ENCODE measurements at regions not wholly inside any gene's neighbourhood (a gene's known extent, or its start where the extent isn't known, plus 50 kb on each side); places are given as distances from the start of the nearest gene placed in this dataset.

- Histone ChIP-seq H4K8ac (ENCODE audit: low read depth, low read length) (no peak overlapping the region), H2BK120ac (ENCODE audit: insufficient read depth, low read length, poor library complexity) (no peak overlapping the region), H2AK5ac (ENCODE audit: low read length) (no peak overlapping the region), H3K79me1 (ENCODE audit: low read length) (no peaks in the 10 kb centered on the region), H3K4me1 (ENCODE audit: control insufficient read depth in 1 of 2, insufficient read depth in 2 of 2, low read length in 2 of 2) (peaks cover 2 to 4% of the 10 kb centered on the region in 2 experiments), H3K27ac (ENCODE audit: low read depth, low read length) (no peak overlapping the region), H3K4me2 (ENCODE audit: low read length) (no peak overlapping the region), H2AFZ (ENCODE audit: insufficient read depth, low read length, poor library complexity) (no peak overlapping the region), H4K12ac (ENCODE audit: low read depth, low read length) (no peak overlapping the region), H3K36me3 (ENCODE audit: control insufficient read depth in 1 of 2, insufficient read depth in 2 of 2, low read length in 2 of 2) (no peaks in the 10 kb centered on the region), H3K23ac (ENCODE audit: low read length) (no peak overlapping the region), H3K9ac (ENCODE audit: low read length) (no peak overlapping the region), H3K4me3 (ENCODE audit: low read depth, low read length) (no peak overlapping the region), H3K14ac (ENCODE audit: low read length) (no peak overlapping the region), H2BK5ac (ENCODE audit: low read depth, low read length, poor library complexity) (no peak overlapping the region), H3K79me2 (ENCODE audit: control insufficient read depth, insufficient read depth, low read length, poor library complexity) (no peaks in the 10 kb centered on the region), H3K18ac (ENCODE audit: low read length) (no peak overlapping the region), H4K91ac (ENCODE audit: low read depth, low read length) (no peak overlapping the region), H3K4ac (ENCODE audit: low read depth, low read length) (no peak overlapping the region), H2BK12ac (ENCODE audit: low read length) (no peak overlapping the region), H3K9me3 (ENCODE audit: insufficient read depth, low read depth, low read length) (no peaks in the 10 kb centered on the region), H3K27me3 (ENCODE audit: insufficient read depth, low read length) (no peaks in the 10 kb centered on the region)
- peak in 1 of 2 donors; percentile 6 for DNase-seq
- no CpG with 5 or more reads among the region's 8 CpGs for WGBS (ENCODE audit: extremely low coverage, insufficient coverage, insufficient read length)
These were observed 132.5 kb downstream of the LSM5 start for GRCh38 chr7:32357535-32358277.

- Histone ChIP-seq H2BK120ac (ENCODE audit: insufficient read depth, low read length, poor library complexity) (no peak overlapping the region), H3K36me3 (ENCODE audit: control insufficient read depth in 1 of 2, insufficient read depth in 2 of 2, low read length in 2 of 2) (no peaks in the 10 kb centered on the region), H3K4me1 (ENCODE audit: control insufficient read depth in 1 of 2, insufficient read depth in 2 of 2, low read length in 2 of 2) (peaks cover 3% of the 10 kb centered on the region in 2 experiments), H4K8ac (ENCODE audit: low read depth, low read length) (no peak overlapping the region), H3K9me3 (ENCODE audit: insufficient read depth, low read depth, low read length) (no peaks in the 10 kb centered on the region), H3K27ac (ENCODE audit: low read depth, low read length) (no peak overlapping the region), H2AK5ac (ENCODE audit: low read length) (no peak overlapping the region), H3K9ac (ENCODE audit: low read length) (no peak overlapping the region), H3K4ac (ENCODE audit: low read depth, low read length) (no peak overlapping the region), H4K12ac (ENCODE audit: low read depth, low read length) (no peak overlapping the region), H2BK5ac (ENCODE audit: low read depth, low read length, poor library complexity) (no peak overlapping the region), H2BK12ac (ENCODE audit: low read length) (no peak overlapping the region), H3K14ac (ENCODE audit: low read length) (no peak overlapping the region), H3K27me3 (ENCODE audit: insufficient read depth, low read length) (no peaks in the 10 kb centered on the region), H2AFZ (ENCODE audit: insufficient read depth, low read length, poor library complexity) (no peak overlapping the region), H3K79me2 (ENCODE audit: control insufficient read depth, insufficient read depth, low read length, poor library complexity) (peaks cover 2% of the 10 kb centered on the region), H3K4me2 (ENCODE audit: low read length) (no peak overlapping the region), H4K91ac (ENCODE audit: low read depth, low read length) (no peak overlapping the region), H3K4me3 (ENCODE audit: low read depth, low read length) (no peak overlapping the region), H3K18ac (ENCODE audit: low read length) (no peak overlapping the region), H3K79me1 (ENCODE audit: low read length) (no peaks in the 10 kb centered on the region), H3K23ac (ENCODE audit: low read length) (no peak overlapping the region)
- peak; percentile 22 to 59 for DNase-seq
- WGBS (ENCODE audit: extremely low coverage, insufficient coverage, insufficient read length): no CpG with 5 or more reads among the region's 2 CpGs
These were observed 142.8 kb downstream of the LSM5 start for GRCh38 chr7:32347244-32347828.

GRCh38 chr7:32346253-32346652, 143.9 kb downstream of the LSM5 start:
- H3K9me3 ChIP-seq (ENCODE audit: insufficient read depth, low read depth, low read length): no peaks in the 10 kb centered on the region
- H2BK120ac ChIP-seq (ENCODE audit: insufficient read depth, low read length, poor library complexity): no peak overlapping the region
- no peak overlapping the region for H3K27ac ChIP-seq (ENCODE audit: low read depth, low read length)
- no peak overlapping the region for H2AFZ ChIP-seq (ENCODE audit: insufficient read depth, low read length, poor library complexity)
- H3K4me2 ChIP-seq (ENCODE audit: low read length): no peak overlapping the region
- no peaks in the 10 kb centered on the region for H3K27me3 ChIP-seq (ENCODE audit: insufficient read depth, low read length)
- no peak overlapping the region for H3K4ac ChIP-seq (ENCODE audit: low read depth, low read length)
- no peak overlapping the region for H4K12ac ChIP-seq (ENCODE audit: low read depth, low read length)
- H2AK5ac ChIP-seq (ENCODE audit: low read length): no peak overlapping the region
- H3K14ac ChIP-seq (ENCODE audit: low read length): no peak overlapping the region
- H4K91ac ChIP-seq (ENCODE audit: low read depth, low read length): no peak overlapping the region
- no peak for DNase-seq
- H3K4me1 ChIP-seq (ENCODE audit: control insufficient read depth in 1 of 2, insufficient read depth in 2 of 2, low read length in 2 of 2): peaks cover 3% of the 10 kb centered on the region in 2 experiments
- no peak overlapping the region for H4K8ac ChIP-seq (ENCODE audit: low read depth, low read length)
- no peak overlapping the region for H3K18ac ChIP-seq (ENCODE audit: low read length)
- no peaks in the 10 kb centered on the region for H3K79me1 ChIP-seq (ENCODE audit: low read length)
- no peak overlapping the region for H3K23ac ChIP-seq (ENCODE audit: low read length)
- H3K9ac ChIP-seq (ENCODE audit: low read length): no peak overlapping the region
- H3K79me2 ChIP-seq (ENCODE audit: control insufficient read depth, insufficient read depth, low read length, poor library complexity): peaks cover 2% of the 10 kb centered on the region
- H2BK12ac ChIP-seq (ENCODE audit: low read length): no peak overlapping the region
- no peak overlapping the region for H3K4me3 ChIP-seq (ENCODE audit: low read depth, low read length)
- H3K36me3 ChIP-seq (ENCODE audit: control insufficient read depth in 1 of 2, insufficient read depth in 2 of 2, low read length in 2 of 2): no peaks in the 10 kb centered on the region
- no peak overlapping the region for H2BK5ac ChIP-seq (ENCODE audit: low read depth, low read length, poor library complexity)
- no CpG with 5 or more reads among the region's 1 CpG for WGBS (ENCODE audit: extremely low coverage, insufficient coverage, insufficient read length)

GRCh38 chr7:32336726-32337125, 153.5 kb downstream of the LSM5 start:
- no peaks in the 10 kb centered on the region for H3K9me3 ChIP-seq (ENCODE audit: insufficient read depth, low read depth, low read length)
- H3K4me1 ChIP-seq (ENCODE audit: control insufficient read depth in 1 of 2, insufficient read depth in 2 of 2, low read length in 2 of 2): no peaks in the 10 kb centered on the region
- no peak overlapping the region for H2AFZ ChIP-seq (ENCODE audit: insufficient read depth, low read length, poor library complexity)
- H3K9ac ChIP-seq (ENCODE audit: low read length): no peak overlapping the region
- no peak overlapping the region for H3K23ac ChIP-seq (ENCODE audit: low read length)
- no peak overlapping the region for H4K8ac ChIP-seq (ENCODE audit: low read depth, low read length)
- no peak overlapping the region for H3K18ac ChIP-seq (ENCODE audit: low read length)
- no peak overlapping the region for H2AK5ac ChIP-seq (ENCODE audit: low read length)
- no peak overlapping the region for H2BK120ac ChIP-seq (ENCODE audit: insufficient read depth, low read length, poor library complexity)
- H3K27me3 ChIP-seq (ENCODE audit: insufficient read depth, low read length): no peaks in the 10 kb centered on the region
- DNase-seq: no peak
- no peak overlapping the region for H3K4me2 ChIP-seq (ENCODE audit: low read length)
- no peak overlapping the region for H4K12ac ChIP-seq (ENCODE audit: low read depth, low read length)
- no peak overlapping the region for H4K91ac ChIP-seq (ENCODE audit: low read depth, low read length)
- no peak overlapping the region for H2BK5ac ChIP-seq (ENCODE audit: low read depth, low read length, poor library complexity)
- H3K36me3 ChIP-seq (ENCODE audit: control insufficient read depth in 1 of 2, insufficient read depth in 2 of 2, low read length in 2 of 2): no peaks in the 10 kb centered on the region
- H3K4me3 ChIP-seq (ENCODE audit: low read depth, low read length): no peak overlapping the region
- H3K14ac ChIP-seq (ENCODE audit: low read length): no peak overlapping the region
- no peak overlapping the region for H3K27ac ChIP-seq (ENCODE audit: low read depth, low read length)
- no peak overlapping the region for H3K4ac ChIP-seq (ENCODE audit: low read depth, low read length)
- WGBS (ENCODE audit: extremely low coverage, insufficient coverage, insufficient read length): no CpG with 5 or more reads among the region's 2 CpGs
- H3K79me1 ChIP-seq (ENCODE audit: low read length): no peaks in the 10 kb centered on the region
- no peak overlapping the region for H2BK12ac ChIP-seq (ENCODE audit: low read length)
- H3K79me2 ChIP-seq (ENCODE audit: control insufficient read depth, insufficient read depth, low read length, poor library complexity): no peaks in the 10 kb centered on the region
